Thyroid gland (tissue), 4 donors: ENCODE measurements at regions not wholly inside any gene's neighbourhood (a gene's known extent, or its start where the extent isn't known, plus 50 kb on each side); places are given as distances from the start of the nearest gene placed in this dataset.

ENCODE experiments used
- DNase-seq, 2 donors: peaks; one replicate each; pipeline ENCODE4 v3.0.0-alpha.2; 2019
- H3K27ac ChIP-seq, 3 donors: fragments of 200-600 bp; sonication (generic); 1 replicate in 2 of 3; 2 replicates in 1 of 3; pipeline ENCODE4 v1.5.1; 2016 to 2019; ENCODE audit warnings: mild to moderate bottlenecking in 1 of 3, moderate library complexity in 1 of 3
- H3K27me3 ChIP-seq: fragments of 200-600 bp; sonication (generic); one replicate; pipeline ENCODE4 v1.5.1; 2019
- H3K36me3 ChIP-seq, 2 donors: fragments of 200-600 bp; sonication (generic); one replicate each; pipeline ENCODE4 v1.5.1; 2016 to 2019
- H3K4me1 ChIP-seq, 2 donors: fragments of 200-600 bp; sonication (generic); one replicate each; pipeline ENCODE4 v1.5.1; 2017 to 2019
- H3K4me3 ChIP-seq, 3 donors: fragments of 200-600 bp; sonication (generic); replicated peaks in 1 of 3; 1 replicate in 2 of 3; 2 replicates in 1 of 3; pipeline ENCODE4 v1.5.1; 2016; ENCODE audit warnings: mild to moderate bottlenecking in 1 of 3
- H3K9me3 ChIP-seq: fragments of 200-600 bp; sonication (generic); one replicate; pipeline ENCODE4 v1.5.1; 2017
- CTCF ChIP-seq, 6 experiments: fragments of 200-600 bp in 3 of 6; fragments of 450-650 bp in 3 of 6; sonication (generic) in 3 of 6; IDR thresholded peaks; one replicate each; pipeline ENCODE4 v1.5.1; 2016 to 2019; ENCODE audit warnings: antibody characterized with exemption in 6 of 6, mild to moderate bottlenecking in 2 of 6, inconsistent platforms in 1 of 6, moderate library complexity in 1 of 6
- POLR2A ChIP-seq, 2 donors: fragments of 450-650 bp; IDR thresholded peaks; one replicate each; pipeline ENCODE4 v1.6.1; 2017; ENCODE audit warnings: antibody characterized with exemption in 2 of 2, mild to moderate bottlenecking in 2 of 2, moderate library complexity in 1 of 2
- WGBS, 2 donors: methylation state at CpG; one replicate each; pipeline ENCODE4 v1.1.5; 2017; 5-methylcytosine and 5-hydroxymethylcytosine counted together
- intact Hi-C: fragments of 100-400 bp; cut with DNase I; formaldehyde crosslinking; loops from one replicate; pipeline ENCODE4 v1.15.1; 2023

- H3K36me3 ChIP-seq = no peaks in the 10 kb centered on the region
- no peaks in the 10 kb centered on the region for H3K9me3 ChIP-seq
- TF ChIP-seq CTCF (IDR thresholded peaks at IDR 0.05) (no peak), POLR2A (IDR thresholded peaks at IDR 0.05) (no peak)
- no peak overlapping the region for H3K27ac ChIP-seq
- intact Hi-C loops = no loop called here
- H3K4me1 ChIP-seq = no peaks in the 10 kb centered on the region
- no peaks in the 10 kb centered on the region for H3K27me3 ChIP-seq
- no peak for DNase-seq
- no peak overlapping the region for H3K4me3 ChIP-seq
- WGBS, 2 donors = 58 to 83% methylated on average over 1 of the region's 1 CpG
These were observed 777.6 kb upstream of the HS3ST5 start for GRCh38 chr6:115120391-115120790.

DNA sequence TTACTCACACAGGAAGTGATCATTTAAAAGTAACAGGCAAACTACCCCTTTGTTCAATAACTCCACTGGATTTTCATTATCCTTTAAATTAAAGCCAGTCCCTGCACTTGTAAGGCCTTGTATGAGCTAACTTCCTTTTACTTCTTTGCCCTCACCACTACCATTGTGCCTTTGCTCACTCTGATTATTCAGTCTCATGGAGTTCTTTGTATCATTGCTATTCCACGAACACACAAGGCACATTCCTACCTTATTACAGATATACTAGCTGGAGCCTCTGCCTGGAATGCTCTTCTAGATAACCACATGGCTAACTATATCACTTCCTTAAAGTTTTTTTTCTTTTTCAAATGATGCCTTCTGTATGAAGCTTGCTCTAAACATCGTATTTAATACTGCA lies 748.6 kb upstream of the HS3ST5 start:
- H3K4me3 ChIP-seq = no peak overlapping the region
- no peaks in the 10 kb centered on the region for H3K27me3 ChIP-seq
- no peaks in the 10 kb centered on the region for H3K9me3 ChIP-seq
- WGBS, 2 donors = 83 to 85% methylated on average over 2 of the region's 2 CpGs
- no peaks in the 10 kb centered on the region for H3K4me1 ChIP-seq
- no peak for DNase-seq
- no peak for TF ChIP-seq POLR2A (IDR thresholded peaks at IDR 0.05)
- no peak for TF ChIP-seq CTCF (IDR thresholded peaks at IDR 0.05)
- intact Hi-C loops = no loop called here
- no peaks in the 10 kb centered on the region for H3K36me3 ChIP-seq
- H3K27ac ChIP-seq = no peak overlapping the region

DNA sequence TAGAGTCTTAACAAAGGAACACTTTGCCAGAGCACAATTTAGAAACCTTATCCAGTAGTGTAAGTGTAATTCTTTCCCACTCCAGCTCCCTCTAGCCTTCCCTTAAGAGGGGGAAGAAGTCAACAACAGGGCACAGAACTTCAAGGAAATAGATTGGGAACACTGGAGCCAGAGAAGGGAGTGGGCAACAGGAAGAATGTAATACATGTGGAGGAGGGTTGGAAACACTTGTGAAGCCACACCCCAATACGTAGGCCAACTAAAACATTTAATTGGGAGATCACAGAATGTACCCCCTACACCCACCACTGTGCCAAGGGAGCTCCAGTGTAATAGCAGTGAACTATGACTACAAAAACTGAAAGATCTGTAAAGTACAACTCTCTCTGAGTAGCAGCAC lies 735.7 kb upstream of the HS3ST5 start:
- intact Hi-C loops = no loop called here
- 17 to 26% methylated on average over 1 of the region's 1 CpG for WGBS, 2 donors

GRCh38 chr6:115071962-115072361 lies 729.1 kb upstream of the HS3ST5 start:
- Histone ChIP-seq H3K27me3 (no peaks in the 10 kb centered on the region), H3K4me1 (no peaks in the 10 kb centered on the region), H3K9me3 (no peaks in the 10 kb centered on the region), H3K27ac (no peak overlapping the region), H3K4me3 (no peak overlapping the region), H3K36me3 (no peaks in the 10 kb centered on the region)
- TF ChIP-seq POLR2A (IDR thresholded peaks at IDR 0.05) = no peak
- no peak for TF ChIP-seq CTCF (IDR thresholded peaks at IDR 0.05)
- no peak for DNase-seq
- WGBS, 2 donors = 55 to 64% methylated on average over 1 of the region's 1 CpG
- intact Hi-C loops = no loop called here

More for the DNA sequence above, 735.7 kb upstream of the HS3ST5 start:
- no peaks in the 10 kb centered on the region for H3K9me3 ChIP-seq
- DNase-seq = no peak
- no peak overlapping the region for H3K4me3 ChIP-seq
- H3K4me1 ChIP-seq = no peaks in the 10 kb centered on the region
- TF ChIP-seq CTCF (IDR thresholded peaks at IDR 0.05) (no peak), POLR2A (IDR thresholded peaks at IDR 0.05) (no peak)
- no peak overlapping the region for H3K27ac ChIP-seq
- H3K27me3 ChIP-seq = no peaks in the 10 kb centered on the region
- no peaks in the 10 kb centered on the region for H3K36me3 ChIP-seq

DNA sequence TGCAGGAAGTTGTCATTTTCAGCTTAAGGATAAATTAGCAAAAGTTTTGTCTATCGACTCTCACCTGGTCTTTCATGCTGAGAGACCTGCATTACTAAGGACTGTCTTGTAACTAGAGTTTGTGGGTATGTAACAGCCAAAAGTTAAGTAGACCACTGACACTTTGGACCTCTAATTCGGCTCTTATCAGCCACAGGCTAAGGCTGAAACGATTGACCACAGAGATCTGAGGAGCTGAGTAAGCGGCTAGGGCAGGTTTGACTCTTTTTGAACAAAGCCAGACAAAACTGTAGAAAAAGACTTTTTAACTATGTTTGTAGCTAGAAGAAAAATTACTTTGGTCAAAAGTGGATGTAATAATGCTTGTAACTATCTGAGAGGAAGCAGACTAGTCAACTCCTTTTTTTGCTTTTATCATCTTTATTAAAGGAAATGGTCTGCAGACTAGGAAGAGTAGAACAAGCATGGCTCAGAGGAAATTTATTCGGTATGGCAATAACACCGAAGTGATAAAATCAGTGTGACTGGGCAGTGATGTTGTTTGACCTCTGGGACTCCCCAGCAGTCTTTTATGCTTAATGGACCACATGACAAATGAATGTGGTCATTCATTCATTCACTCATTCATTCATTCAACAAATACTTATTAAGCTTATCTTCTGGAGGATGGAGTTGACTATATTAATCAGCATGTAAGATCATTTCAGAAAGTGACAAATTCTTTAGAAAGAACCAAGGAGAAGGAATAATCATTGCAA lies 725.0 kb upstream of the HS3ST5 start:
- no peak overlapping the region for H3K4me3 ChIP-seq
- WGBS, 2 donors = 52 to 61% methylated on average over 6 of the region's 6 CpGs
- intact Hi-C loops = no loop called here
- TF ChIP-seq CTCF (IDR thresholded peaks at IDR 0.05) (no peak), POLR2A (IDR thresholded peaks at IDR 0.05) (no peak)
- H3K27ac ChIP-seq = no peak overlapping the region
- H3K9me3 ChIP-seq = no peaks in the 10 kb centered on the region
- no peaks in the 10 kb centered on the region for H3K36me3 ChIP-seq
- DNase-seq = no peak
- H3K4me1 ChIP-seq = no peaks in the 10 kb centered on the region
- H3K27me3 ChIP-seq = no peaks in the 10 kb centered on the region
